Loucy (cell line): ENCODE measurements at regions not wholly inside any gene's neighbourhood (a gene's known extent, or its start where the extent isn't known, plus 50 kb on each side); places are given as distances from the start of the nearest gene placed in this dataset.

Experiments
- EZH2phosphoT487 ChIP-seq: fragments of 200-600 bp; IDR thresholded peaks from 2 replicates; pipeline ENCODE4 v1.6.1; 2018; ENCODE audit warnings: antibody characterized with exemption, mild to moderate bottlenecking, moderate library complexity, borderline replicate concordance
- TF ChIP-seq, protein P1 (sequence below): fragments of 200-600 bp; sonication (generic); conservative IDR thresholded peaks from 2 replicates; pipeline ENCODE4 v1.5.1; 2014; ENCODE audit warnings: mild to moderate bottlenecking, antibody characterized with exemption, low read length

DNA sequence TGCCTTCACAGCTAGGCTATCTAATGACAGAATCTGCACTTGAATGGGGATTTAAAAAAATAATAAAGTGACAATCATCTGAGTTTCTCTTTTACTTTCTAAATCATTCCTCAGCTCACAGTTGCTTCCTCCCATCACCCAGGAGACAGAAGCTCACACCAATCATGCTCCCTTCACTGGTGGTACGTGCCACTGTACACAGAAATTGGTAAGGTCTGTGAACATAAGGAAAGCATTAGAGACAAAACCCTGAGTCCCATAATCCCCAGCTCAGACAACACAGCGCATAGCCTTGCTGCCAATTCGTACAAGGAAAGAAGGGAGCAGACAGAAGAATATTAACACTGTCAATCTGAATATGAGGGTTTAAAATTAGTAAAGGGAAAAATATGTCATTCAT is 133.1 kb downstream of the IDS start:
- TF ChIP-seq, protein P1, sequence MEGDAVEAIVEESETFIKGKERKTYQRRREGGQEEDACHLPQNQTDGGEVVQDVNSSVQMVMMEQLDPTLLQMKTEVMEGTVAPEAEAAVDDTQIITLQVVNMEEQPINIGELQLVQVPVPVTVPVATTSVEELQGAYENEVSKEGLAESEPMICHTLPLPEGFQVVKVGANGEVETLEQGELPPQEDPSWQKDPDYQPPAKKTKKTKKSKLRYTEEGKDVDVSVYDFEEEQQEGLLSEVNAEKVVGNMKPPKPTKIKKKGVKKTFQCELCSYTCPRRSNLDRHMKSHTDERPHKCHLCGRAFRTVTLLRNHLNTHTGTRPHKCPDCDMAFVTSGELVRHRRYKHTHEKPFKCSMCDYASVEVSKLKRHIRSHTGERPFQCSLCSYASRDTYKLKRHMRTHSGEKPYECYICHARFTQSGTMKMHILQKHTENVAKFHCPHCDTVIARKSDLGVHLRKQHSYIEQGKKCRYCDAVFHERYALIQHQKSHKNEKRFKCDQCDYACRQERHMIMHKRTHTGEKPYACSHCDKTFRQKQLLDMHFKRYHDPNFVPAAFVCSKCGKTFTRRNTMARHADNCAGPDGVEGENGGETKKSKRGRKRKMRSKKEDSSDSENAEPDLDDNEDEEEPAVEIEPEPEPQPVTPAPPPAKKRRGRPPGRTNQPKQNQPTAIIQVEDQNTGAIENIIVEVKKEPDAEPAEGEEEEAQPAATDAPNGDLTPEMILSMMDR: no peak
- TF ChIP-seq EZH2phosphoT487: no peak
